ENCODE measurements at regions not wholly inside any gene's neighbourhood (a gene's known extent, or its start where the extent isn't known, plus 50 kb on each side); places are given as distances from the start of the nearest gene placed in this dataset.
A peak's percentile ranks its signal among the peaks of the same experiment; 100 is the strongest.

- no peak for TF ChIP-seq IRF3 (IDR thresholded peaks at IDR 0.05; ENCODE audit: low read depth, low read length)
- no peak for TF ChIP-seq CTCF (IDR thresholded peaks at IDR 0.05)
- TF ChIP-seq MXI1 (IDR thresholded peaks at IDR 0.05; ENCODE audit: low read depth, low read length): no peak
- TF ChIP-seq, protein P1, sequence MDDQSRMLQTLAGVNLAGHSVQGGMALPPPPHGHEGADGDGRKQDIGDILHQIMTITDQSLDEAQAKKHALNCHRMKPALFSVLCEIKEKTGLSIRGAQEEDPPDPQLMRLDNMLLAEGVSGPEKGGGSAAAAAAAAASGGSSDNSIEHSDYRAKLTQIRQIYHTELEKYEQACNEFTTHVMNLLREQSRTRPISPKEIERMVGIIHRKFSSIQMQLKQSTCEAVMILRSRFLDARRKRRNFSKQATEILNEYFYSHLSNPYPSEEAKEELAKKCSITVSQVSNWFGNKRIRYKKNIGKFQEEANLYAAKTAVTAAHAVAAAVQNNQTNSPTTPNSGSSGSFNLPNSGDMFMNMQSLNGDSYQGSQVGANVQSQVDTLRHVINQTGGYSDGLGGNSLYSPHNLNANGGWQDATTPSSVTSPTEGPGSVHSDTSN (IDR thresholded peaks at IDR 0.05): no peak
- no peak for TF ChIP-seq EZH2phosphoT487 (IDR thresholded peaks at IDR 0.05; ENCODE audit: borderline replicate concordance, low read depth)
- 0 out of 2 replicates have a peak, but pooled peaks have one; percentile 25 for TF ChIP-seq TEAD4 (IDR thresholded peaks at IDR 0.05; ENCODE audit: borderline replicate concordance, insufficient read depth)
- TF ChIP-seq SMC3 (IDR thresholded peaks at IDR 0.05; ENCODE audit: low read depth, low read length): no peak
- TF ChIP-seq, protein P2, sequence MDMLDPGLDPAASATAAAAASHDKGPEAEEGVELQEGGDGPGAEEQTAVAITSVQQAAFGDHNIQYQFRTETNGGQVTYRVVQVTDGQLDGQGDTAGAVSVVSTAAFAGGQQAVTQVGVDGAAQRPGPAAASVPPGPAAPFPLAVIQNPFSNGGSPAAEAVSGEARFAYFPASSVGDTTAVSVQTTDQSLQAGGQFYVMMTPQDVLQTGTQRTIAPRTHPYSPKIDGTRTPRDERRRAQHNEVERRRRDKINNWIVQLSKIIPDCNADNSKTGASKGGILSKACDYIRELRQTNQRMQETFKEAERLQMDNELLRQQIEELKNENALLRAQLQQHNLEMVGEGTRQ (IDR thresholded peaks at IDR 0.05; ENCODE audit: borderline replicate concordance, low read depth, low read length): no peak
- TF ChIP-seq POLR2AphosphoS5 (IDR thresholded peaks at IDR 0.05; ENCODE audit: low read depth, low read length): no peak
- no peak for TF ChIP-seq MEF2A (IDR thresholded peaks at IDR 0.05; ENCODE audit: borderline replicate concordance, low read depth)
- TF ChIP-seq SIN3A (IDR thresholded peaks at IDR 0.05; ENCODE audit: borderline replicate concordance, low read depth, low read length): no peak
- TF ChIP-seq ELF1 (IDR thresholded peaks at IDR 0.05): no peak
These were observed 223.1 kb downstream of the MAP2K6 start for GRCh38 chr17:69637446-69638156.

Measured in SK-N-SH (cell line).